NOMO-1 treated with dmso at 0.1 percent for 144 hours (cell line): ENCODE measurements at regions not wholly inside any gene's neighbourhood (a gene's known extent, or its start where the extent isn't known, plus 50 kb on each side); places are given as distances from the start of the nearest gene placed in this dataset.
A peak's percentile ranks its signal among the peaks of the same experiment; 100 is the strongest.

Source experiments
- DNase-seq: peaks from one replicate; lab custom pipeline; 2025; ENCODE audit not compliant: unreplicated experiment; lab: John Stamatoyannopoulos, UW

DNA sequence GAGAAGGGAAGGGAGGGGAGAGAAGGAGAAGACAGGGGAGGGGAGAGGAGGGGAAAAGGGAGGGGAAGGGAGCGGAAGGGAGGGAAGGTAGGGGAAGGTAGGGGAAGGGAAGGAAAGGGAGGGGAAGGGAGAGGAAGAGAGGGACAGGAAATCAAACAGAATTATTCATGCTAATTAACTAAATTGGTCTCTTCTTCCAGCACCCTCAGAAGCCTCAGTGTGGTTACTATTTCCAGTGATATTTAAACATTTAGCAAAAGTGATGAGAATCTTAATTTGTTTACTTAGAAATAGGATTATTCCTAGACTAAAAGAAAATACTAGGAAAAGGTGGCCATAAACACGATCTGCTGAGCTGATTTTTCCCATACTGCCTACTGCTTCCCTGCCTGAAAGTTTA is 193.1 kb upstream of the CPEB2 start:
- no peak for DNase-seq

DNA sequence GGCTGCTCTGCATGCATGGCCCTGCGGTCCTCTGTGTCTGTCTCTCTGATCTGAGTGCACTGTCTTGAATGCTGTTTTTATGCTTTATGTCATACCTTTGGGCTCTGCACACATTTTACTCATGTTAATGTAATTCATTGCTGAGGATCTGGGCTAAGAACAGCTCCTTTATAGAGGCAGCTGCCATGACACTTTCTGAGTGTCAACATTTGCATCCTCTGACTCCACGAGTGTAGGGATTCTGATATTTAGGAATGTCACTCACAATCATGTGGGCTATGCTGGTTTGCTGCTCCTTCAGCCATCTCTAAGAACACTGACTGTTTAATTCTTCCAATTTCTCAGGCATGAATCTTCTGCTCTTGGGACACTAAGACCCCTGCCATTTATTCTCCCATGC is 192.2 kb upstream of the CPEB2 start:
- no peak for DNase-seq

DNA sequence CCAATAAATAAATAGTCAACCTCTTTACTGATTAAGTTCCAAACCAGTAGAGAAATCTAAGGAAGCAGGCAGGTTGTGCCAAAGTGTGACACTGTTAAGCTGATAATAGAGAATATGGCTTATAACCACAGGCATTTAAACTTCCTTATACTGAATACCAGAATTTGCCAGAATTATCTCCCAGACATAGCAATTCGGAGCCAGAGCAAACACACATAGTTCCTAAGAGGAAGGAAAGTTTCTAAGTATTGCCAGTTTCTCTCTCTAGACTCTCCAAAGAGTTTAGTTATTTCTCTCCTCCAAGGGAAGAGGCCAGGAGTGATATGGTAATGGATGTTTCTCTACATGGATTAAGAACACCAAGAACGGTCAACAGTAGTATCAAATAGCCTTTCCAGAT is 191.7 kb upstream of the CPEB2 start:
- no peak for DNase-seq

DNA sequence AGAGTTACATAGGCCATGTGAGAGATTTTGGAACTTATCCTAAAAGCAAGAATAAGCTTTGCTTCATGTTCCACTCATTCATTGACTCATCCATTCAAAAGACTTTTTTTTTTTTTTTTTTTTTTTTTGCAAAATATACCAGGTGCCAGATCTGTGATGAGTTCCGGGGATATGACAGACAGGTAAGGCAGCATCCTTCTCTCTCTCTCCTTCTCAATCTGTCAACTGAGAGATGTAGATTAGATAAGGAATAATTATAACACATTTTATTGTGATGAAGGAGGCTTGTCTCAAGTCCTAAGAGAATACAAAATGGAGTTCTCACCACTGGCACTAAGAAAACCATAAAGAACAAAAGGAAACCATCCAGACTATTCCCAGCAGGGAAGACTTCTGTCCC is 190.2 kb upstream of the CPEB2 start:
- DNase-seq: no peak

DNA sequence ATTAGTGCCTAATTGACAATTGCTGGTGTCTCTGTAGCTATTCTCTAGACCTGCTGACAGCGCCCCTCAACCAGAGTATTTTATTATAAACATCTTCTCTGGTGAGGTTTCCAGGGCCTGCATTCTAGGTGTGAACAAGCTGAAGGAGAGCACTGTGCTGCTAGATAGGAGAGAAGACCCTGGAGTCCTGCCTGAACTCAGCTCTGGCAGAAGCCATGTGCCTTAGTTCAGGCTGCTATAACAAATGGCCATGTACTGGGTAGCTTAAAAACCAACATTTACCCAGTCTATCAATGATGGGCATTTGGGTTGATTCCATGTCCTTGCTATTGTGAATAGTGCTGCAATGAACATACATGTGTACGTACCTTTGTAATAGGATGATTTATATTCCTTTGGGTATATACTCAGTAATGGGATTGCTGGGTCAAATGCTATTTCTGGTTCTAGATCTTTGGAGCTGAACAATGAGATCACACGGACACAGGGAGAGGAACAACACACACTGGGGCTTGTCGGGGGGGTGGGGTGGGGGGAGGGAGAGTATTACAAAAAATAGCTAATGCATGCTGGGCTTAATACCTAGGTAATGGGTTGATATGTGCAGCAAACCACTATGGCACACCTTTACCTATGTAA is 185.5 kb upstream of the CPEB2 start:
- DNase-seq: no peak

DNA sequence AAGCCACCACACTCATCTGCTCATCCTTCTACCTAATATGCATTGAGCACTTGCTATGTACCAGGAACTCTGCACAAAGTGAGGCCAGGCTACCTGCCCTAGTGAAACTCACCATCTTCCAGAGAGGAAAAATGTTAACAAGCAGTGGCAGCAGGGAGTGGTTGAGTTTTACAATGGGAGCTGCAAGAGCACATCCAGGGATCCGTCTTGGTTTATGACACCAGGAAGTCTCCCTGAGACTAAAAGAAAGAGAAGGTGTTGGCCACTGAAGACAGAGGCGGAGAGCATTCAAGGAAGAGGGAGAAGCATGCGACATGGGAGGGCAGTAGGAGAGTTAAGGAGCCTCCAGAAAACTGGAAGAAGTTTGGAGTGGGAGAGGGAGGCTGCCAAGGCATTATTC is 178.1 kb upstream of the CPEB2 start:
- no peak for DNase-seq

DNA sequence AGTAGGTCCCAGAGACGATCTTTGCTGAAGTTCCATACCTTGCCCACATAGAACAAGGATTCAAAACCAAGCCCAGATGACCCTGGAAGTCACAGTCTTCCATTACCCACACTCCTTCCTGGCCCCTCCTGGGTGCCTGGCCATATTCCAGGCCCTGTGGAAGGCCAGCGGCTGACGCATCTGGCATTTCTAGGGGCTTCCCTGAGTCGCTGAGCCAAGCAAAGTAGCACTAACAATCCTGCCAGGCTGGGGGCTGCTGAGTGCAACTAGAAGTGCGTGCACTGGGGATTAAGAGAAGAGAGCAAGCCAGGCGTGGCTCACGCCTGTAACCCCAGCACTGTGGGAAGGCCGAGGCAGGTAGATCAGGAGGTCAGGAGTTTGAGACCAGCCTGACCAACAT is 175.2 kb upstream of the CPEB2 start:
- no peak for DNase-seq

DNA sequence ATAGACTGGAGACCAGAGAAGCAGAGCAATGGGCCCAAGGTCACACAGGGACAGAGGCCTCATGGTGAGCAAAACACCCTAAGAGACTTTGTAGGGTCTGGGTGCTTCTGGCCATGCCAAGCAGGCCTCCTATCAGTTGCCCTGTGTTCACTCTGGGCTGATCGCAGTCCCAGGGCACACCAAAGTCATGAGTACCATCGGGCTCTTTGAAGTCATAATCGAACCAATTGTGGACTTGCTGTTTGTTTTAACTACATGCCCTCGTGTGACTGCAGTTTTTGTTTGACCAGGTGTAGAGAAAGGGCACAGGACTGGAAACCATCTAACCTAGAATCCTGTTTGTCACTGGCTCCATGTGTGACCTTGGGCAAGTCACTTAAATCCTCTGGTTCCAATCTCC is 172.5 kb upstream of the CPEB2 start:
- no peak for DNase-seq

DNA sequence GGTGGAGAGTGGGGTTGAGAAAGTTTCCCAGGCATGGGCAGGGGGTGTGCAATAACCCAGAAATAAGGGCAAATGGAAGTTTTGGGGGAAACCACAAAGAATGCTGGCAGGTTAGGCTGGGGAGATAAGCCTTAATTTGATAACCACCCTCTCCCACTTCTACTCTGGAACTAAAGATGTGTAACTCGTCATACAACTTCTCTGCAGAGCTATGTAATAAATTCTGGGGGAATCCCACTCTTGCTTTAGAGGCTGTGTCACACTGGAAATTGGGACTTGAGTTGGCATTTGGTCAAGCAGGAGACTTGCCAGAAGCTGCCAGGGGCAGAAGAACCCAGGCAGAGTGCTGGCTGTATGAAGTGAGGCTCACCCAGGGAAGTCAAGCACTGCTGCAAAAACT is 170.9 kb upstream of the CPEB2 start:
- DNase-seq: no peak

DNA sequence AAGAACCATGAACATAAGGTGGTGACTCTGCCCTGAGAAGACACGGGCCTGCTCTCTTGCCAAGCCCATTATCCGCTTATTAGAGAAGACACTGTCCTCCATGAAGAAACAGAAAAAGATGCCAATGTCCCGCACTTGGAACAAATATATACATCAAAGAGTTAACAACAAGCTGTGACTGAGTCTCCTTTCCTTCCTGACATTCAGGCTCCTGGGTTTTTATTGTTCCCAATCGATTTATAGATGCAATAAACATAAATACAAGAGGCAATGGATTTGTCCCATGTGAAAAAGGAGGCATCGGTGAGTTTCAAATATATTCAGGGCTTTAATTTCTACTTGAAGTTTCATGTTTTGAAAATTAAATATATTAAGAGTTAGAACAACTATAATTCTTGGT is 169.2 kb upstream of the CPEB2 start:
- DNase-seq: no peak

DNA sequence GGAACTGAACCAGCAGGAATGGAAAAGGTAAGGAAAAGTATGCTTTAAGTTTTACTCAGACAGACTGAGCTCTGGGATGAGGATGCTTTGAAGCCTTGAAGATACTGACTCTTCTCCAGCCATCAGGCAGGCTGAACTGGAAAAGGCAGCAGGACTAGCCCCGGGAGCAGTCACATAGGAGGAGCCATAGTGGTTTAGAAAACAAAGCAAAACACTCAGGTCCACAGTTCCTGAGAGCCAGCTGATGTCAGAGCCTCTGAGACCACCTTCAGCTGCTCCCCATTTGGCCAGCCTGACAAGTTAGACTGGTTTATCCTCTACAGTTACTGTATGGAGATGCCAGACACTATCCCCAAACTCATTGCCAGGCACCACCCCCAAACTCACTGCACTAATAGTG is 167.9 kb upstream of the CPEB2 start:
- no peak for DNase-seq

DNA sequence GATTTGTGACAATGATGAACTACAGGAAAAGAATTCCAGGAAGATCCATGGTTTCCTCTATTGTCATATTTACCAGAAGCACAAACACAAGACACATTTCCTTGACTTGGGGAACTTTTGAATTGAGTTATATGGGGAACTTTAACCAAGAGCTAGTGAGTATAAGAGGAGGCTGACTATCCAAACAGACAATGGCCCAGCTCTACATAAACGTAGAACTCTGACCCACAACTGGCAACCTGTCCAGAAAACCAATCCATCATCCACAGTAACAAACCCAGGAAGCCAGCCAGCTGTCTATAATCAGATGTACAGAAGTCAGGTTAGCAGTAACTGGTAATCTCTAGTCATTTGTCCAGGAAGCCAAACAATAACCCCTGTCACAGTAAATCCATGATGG is 167.0 kb upstream of the CPEB2 start:
- no peak for DNase-seq

DNA sequence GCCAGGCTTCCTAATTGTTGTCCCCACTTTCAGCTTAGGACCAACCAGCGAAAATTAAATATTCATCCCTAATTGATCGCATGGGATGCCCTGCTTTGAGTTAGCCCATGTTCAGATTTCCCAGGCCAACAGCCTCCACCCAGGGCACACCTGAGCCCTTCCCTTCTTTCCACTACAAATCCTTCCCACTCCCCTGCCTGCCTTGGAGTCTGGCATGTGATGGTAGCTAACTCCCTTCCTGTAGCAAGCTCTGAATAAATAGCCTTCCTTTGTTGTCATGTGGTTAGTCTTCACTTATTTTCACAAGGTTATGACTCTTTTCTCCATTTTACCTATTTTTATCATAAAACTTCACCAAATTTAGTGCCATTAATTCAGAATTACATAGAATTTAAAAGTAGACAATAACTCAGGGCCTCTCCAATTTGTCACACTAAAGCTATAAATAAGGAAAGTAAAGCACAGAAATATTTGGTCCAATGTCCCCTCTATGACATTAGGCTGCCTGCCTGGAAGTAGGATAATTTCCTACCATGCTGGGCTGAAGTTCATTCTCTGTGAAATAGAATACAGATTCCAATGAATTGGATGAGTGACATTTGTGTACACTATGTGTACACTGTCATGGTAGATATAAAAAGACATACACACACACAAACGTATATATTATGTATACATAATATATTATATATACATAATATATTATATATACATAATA is 166.4 kb upstream of the CPEB2 start:
- DNase-seq: no peak

DNA sequence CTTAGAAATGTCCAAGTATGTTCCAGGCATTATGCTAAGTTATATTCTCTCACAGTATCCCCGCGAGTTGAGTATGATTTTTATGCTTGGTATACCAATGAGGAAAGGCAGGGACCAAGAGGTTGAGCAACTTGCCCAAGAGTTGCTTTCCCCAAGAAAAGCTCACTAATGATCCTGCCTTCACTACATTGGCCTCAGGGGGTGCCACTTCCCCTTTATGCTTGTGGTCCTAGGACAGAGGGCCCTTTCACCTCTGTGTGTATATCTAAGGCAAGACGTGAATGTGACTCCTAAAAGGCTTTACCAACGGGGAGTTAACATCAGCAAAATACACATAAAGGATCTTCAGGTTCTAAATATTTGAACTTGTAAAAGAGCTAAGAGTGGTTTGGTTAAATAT is 164.4 kb upstream of the CPEB2 start:
- peak; percentile 14 for DNase-seq

DNA sequence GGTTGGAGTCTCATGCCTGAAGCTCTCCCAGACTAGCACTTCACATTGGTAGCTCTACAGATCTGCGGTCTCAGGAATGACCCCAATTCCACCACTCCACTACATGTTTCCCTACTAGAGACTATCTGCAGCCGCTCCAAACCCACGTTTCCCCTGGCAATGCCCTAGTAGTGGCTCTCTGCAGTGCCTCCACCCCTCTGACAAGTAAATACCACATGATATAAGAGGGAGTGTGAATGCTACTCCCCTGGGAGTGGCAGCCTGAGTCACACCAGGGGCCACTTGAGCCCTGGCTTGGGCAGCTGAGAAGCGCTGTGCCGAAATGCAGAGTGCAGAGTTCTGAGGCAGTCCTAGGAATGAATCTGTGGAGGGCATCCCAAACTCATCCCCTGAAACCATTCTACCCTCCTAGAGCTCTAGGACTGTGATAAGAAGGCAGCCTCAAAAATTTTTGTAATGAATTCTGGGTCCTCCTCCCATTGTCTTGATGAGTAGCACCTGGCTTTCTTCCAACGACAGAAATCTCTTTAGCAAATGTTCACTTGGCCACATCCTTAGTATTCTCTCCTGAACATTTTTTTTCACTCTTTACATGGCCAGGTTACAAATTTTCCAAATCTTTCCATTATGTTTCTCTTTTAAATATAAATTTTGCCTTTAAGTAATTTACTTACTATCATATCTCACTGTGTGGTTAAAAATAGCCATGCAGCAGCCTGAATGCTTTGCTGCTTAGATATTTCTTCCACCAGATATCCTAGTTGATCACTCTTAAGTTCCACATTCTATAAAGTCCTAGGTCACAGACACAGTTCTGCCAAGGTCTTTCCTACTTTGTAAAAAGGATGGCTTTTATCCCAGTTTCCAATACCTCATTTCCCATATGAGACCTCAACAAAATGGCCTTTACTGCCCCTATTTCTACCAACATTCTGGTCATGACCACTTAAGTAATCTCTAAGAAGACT is 160.2 kb upstream of the CPEB2 start:
- no peak for DNase-seq

DNA sequence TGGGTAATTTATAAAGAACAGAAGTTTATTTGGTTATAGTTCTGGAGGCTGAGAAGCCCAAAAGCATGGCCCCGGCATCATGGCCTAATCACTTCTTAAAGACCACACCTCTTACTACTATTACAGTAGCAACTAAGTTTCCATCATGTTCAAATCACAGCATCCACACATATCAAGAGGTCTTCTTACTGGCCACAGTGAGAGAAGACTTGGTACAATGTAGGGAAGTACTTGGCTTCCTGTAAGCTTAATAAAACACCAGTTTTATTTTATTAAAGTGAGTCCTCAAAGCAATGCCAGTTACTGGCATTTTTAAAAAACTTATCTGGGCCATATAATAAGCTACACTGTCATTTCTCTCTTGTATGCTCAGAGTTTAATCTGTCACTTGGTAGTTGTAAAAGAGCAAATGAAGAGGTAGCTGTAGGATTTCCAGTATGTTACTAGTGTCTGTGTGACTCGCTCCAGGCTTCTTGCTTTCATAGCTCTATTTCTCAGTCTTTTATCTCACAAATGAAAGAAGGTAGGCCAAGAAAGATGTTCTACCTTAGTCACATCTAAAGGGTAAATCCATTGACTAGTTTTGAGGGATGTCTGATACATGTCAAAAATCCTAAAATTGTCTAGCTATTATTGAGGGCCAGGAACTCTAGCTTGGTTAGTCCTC is 159.2 kb upstream of the CPEB2 start:
- no peak for DNase-seq

DNA sequence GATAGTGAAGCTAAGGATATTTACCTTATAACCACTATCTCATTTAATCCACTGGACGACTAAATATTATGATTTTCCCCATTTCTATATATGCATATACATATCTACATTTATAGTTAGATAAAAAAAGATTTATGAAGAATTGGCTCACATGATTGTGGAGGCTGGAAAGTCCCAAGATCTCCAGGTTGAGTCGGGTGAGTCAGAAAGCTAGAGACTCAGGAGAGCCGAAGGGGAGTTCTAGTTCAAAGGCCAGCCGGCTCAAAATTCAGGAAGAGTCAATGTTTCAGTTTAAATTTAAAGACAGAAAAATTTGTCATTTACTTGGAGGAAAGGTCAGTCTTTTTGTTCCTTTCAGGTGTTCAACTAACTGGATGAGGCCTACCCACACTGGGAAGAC is 158.2 kb upstream of the CPEB2 start:
- DNase-seq: no peak

DNA sequence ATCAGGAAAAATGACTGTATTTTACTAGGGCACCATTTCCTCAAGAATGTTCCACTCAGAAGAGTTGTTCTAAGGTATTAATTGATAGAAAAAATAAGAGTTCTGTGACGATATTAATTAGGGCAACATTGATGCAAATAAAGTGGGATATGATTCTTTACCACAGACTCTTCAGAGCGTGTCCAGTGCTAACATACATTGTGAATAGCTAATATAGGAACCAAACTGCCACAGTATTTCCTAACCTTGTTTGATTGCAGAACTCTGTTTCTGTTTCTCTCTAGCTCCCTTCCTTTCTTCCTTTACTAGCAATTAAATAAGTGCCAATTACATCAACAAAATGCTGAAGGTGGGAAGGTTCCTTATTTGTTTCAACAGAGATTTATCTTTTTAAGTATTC is 154.1 kb upstream of the CPEB2 start:
- peak; percentile 51 for DNase-seq

DNA sequence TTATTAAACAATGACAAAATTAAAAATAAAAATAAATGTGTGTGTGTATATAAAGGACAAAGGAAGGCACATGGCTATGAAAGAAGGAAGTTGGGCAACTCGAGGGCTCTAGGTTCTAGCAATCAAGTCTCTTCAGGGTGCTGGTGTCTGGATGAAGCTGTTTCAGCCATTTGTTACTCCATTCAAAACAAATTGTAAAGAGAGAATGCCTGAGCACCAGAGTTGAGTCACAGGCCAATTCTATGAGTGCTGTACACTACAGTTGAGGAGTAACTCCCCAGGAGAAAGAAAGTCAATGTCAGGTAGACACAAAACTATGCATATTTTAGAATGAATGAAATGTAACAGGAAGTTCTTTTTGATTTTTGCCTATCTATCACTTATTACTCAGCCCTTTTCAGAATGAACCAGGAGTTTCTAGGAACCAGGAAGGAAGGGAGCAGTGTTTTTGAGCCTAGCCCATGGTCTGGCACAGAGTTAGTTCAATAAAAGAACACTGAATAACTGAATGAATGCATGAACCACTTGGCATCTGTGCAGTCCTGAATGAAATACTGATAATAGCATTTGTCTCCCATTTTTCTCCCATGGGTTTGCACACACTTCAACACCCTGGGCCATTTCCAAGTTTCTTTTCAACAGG is 151.7 kb upstream of the CPEB2 start:
- DNase-seq: peak; percentile 43

DNA sequence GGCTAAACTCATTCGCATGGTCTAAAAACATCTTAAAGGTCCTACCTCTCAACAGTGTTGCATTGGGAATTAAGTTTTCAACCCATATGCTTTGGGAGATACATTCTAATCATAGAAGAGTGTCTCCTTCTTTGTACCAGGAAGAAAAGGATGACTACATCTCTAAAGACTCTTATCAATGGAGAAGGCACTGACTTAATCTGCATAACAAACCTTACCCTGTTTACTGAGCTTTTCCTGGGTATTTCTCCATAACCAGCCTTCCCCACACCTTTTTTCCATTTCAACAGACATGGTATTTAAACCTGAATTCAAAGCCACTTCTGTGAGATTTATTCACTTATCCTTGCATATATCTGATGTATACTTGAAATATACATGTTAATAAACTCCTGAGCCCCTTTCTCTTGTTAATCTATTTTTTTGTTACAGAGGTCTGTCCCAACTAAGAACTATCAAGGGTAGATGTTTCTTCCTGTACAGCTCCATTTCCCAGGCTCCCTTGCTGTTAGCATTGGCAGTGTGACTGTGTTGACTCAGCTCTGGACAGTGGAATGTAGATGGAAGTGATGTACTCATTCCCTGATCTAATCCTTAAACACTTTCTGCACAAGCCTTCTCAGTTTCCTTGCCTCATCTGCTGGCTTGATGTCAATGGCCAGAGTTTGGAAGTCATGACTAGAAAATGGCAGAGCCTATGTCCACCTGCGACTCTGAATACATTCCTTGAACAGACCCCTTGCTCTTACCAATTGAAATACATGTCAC is 148.9 kb upstream of the CPEB2 start:
- no peak for DNase-seq
